K562 (cell line): ENCODE measurements at regions not wholly inside any gene's neighbourhood (a gene's known extent, or its start where the extent isn't known, plus 50 kb on each side); places are given as distances from the start of the nearest gene placed in this dataset.

Source experiments
- ATAC-seq: fragments of 200-7000 bp; cut with Tn5 transposase; 3 replicates; pipeline ENCODE4 v1.9.1; 2020; ENCODE audit warnings: moderate library complexity
- BruUV-seq: library from RNA; stranded (reverse); fragments of 400-500 nt; replicated peaks from 2 replicates; lab custom pipeline; 2021; lab: Mats Ljungman, UMichigan
- CTCF ChIA-PET: fragments of 300-600 bp; formaldehyde crosslinking; extraction: SDS; loops from one replicate; lab custom pipeline; 2021; ENCODE audit warnings: low intra/inter-chr PET ratio; lab: Yijun Ruan, JAX
- POLR2A ChIA-PET: fragments of 300-600, 350-650 bp; sonication (Branson Sonifier 250); formaldehyde crosslinking; extraction: SDS; loops from one replicate; lab custom pipeline; 2021; ENCODE audit warnings: antibody characterized with exemption, inconsistent platforms; lab: Yijun Ruan, JAX
- DNase-seq, 4 experiments: peaks; one replicate each; pipeline versions ENCODE4 v3.0.0 to v3.0.0-alpha.2; 2011 to 2018; ENCODE audit warnings: low spot score in 3 of 4, mixed read lengths in 3 of 4; ENCODE audit errors: extremely low read depth in 1 of 4
- FAIRE-seq: peaks from 2 replicates; lab custom pipeline; 2011; peaks lifted over from hg19 to GRCh38; lab: Jason Lieb, UNC
- H2AFZ ChIP-seq: 2 replicates; pipeline ENCODE4 v1.6.0; 2011; ENCODE audit warnings: low read depth, low read length, control low read depth, inconsistent platforms
- H3K27ac ChIP-seq: fragments of 200-600 bp; 3 replicates; pipeline ENCODE4 v1.8.0; 2011; ENCODE audit warnings: low read depth, mild to moderate bottlenecking, control low read depth, inconsistent platforms, low read length, moderate library complexity, mixed read lengths; ENCODE audit errors: extremely low read depth
- H3K27me3 ChIP-seq, 2 experiments: fragments of 300-600 bp in 1 of 2; 2 replicates in 1 of 2; 3 replicates in 1 of 2; pipeline versions ENCODE4 v1.6.0 to v1.8.0; 2011; ENCODE audit warnings: inconsistent platforms in 2 of 2, low read length in 2 of 2, mild to moderate bottlenecking in 1 of 2, mixed read lengths in 1 of 2, moderate library complexity in 1 of 2; ENCODE audit not compliant: control insufficient read depth in 2 of 2, insufficient read depth in 2 of 2
- H3K36me3 ChIP-seq: fragments of 300-600 bp; 3 replicates; pipeline ENCODE4 v1.8.0; 2011; ENCODE audit warnings: mild to moderate bottlenecking, low read length, inconsistent platforms; ENCODE audit not compliant: control insufficient read depth, insufficient read depth
- H3K4me1 ChIP-seq, 2 experiments: fragments of 200-600 bp in 1 of 2; replicated peaks in 1 of 2; 2 replicates in 1 of 2; 3 replicates in 1 of 2; pipeline versions ENCODE4 v1.5.1 to v1.8.0; 2011; ENCODE audit warnings: inconsistent platforms in 2 of 2, low read length in 2 of 2, mild to moderate bottlenecking in 1 of 2, mixed read lengths in 1 of 2, moderate library complexity in 1 of 2; ENCODE audit not compliant: control insufficient read depth in 2 of 2, insufficient read depth in 2 of 2
- H3K4me2 ChIP-seq: 2 replicates; pipeline ENCODE4 v1.6.1; 2011; ENCODE audit warnings: low read length, control low read depth, inconsistent platforms, mixed read lengths; ENCODE audit not compliant: insufficient read depth
- H3K4me3 ChIP-seq: fragments of 200-600 bp; sonication (generic), shearing (Covaris generic); 2 replicates; pipeline ENCODE4 v1.5.1; 2016; ENCODE audit warnings: control low read depth, inconsistent platforms
- H3K79me2 ChIP-seq: fragments of 200-600 bp; 3 replicates; pipeline ENCODE4 v1.8.0; 2011; ENCODE audit warnings: low read length, inconsistent platforms; ENCODE audit not compliant: control insufficient read depth, insufficient read depth
- H3K9ac ChIP-seq, 2 experiments: 2 replicates each; pipeline versions ENCODE4 v1.6.0 to v1.6.1; 2011; ENCODE audit warnings: low read depth in 2 of 2, low read length in 2 of 2, control low read depth in 1 of 2, inconsistent platforms in 1 of 2, mild to moderate bottlenecking in 1 of 2, mixed read lengths in 1 of 2; ENCODE audit not compliant: insufficient read depth in 1 of 2
- H3K9me1 ChIP-seq: one replicate; pipeline ENCODE4 v1.6.0; 2011; ENCODE audit warnings: inconsistent platforms, mild to moderate bottlenecking, low read length, moderate library complexity; ENCODE audit not compliant: control insufficient read depth, insufficient read depth
- H3K9me3 ChIP-seq: replicated peaks from 2 replicates; pipeline ENCODE4 v1.5.1; 2011; ENCODE audit warnings: low read depth, low read length, inconsistent platforms; ENCODE audit not compliant: control insufficient read depth, insufficient read depth
- H4K20me1 ChIP-seq: replicated peaks from 2 replicates; pipeline ENCODE4 v1.6.1; 2011; ENCODE audit warnings: low read length, inconsistent platforms, mixed read lengths; ENCODE audit not compliant: control insufficient read depth, insufficient read depth
- ARNT ChIP-seq, 2 experiments: fragments of 450-650 bp; IDR thresholded peaks; 2 replicates each; pipeline ENCODE4 v1.6.1; 2016; ENCODE audit warnings: mild to moderate bottlenecking in 1 of 2
- FOXM1 ChIP-seq, 2 experiments: fragments of 450-650 bp in 1 of 2; sonication (generic) in 1 of 2; formaldehyde crosslinking in 1 of 2; IDR thresholded peaks; 2 replicates each; pipeline versions ENCODE4 v1.6.1 to v1.9.0; 2017 to 2022; ENCODE audit warnings: low read depth in 2 of 2, mild to moderate bottlenecking in 2 of 2, missing genetic modification reagents in 1 of 2, moderate library complexity in 1 of 2
- MAFK ChIP-seq: IDR thresholded peaks from 2 replicates; pipeline ENCODE4 v1.6.1; 2011; ENCODE audit warnings: low read length, improper control_type of control experiment
- MCM5 ChIP-seq: fragments of 450-650 bp; IDR thresholded peaks from 2 replicates; pipeline ENCODE4 v1.6.1; 2016; ENCODE audit warnings: low read depth
- NR1H2 ChIP-seq: sonication (generic); formaldehyde crosslinking; IDR thresholded peaks from 2 replicates; pipeline ENCODE4 v1.4.0; 2020; ENCODE audit warnings: mild to moderate bottlenecking, missing genetic modification reagents
- NR4A1 ChIP-seq, 2 experiments: fragments of 250-450 bp in 1 of 2; fragments of 450-650 bp in 1 of 2; sonication (Bioruptor Pico) in 1 of 2; IDR thresholded peaks; 2 replicates each; pipeline versions ENCODE4 v1.4.0 to v1.6.1; 2016 to 2020; ENCODE audit warnings: mild to moderate bottlenecking in 2 of 2, missing compliant biosample characterization in 1 of 2, missing genetic modification characterization in 1 of 2, moderate library complexity in 1 of 2
- TAL1 ChIP-seq: fragments of 450-650 bp; IDR thresholded peaks from 2 replicates; pipeline ENCODE4 v1.6.1; 2016; ENCODE audit warnings: mild to moderate bottlenecking
- TFE3 ChIP-seq: fragments of 450-650 bp; formaldehyde crosslinking; IDR thresholded peaks from 2 replicates; pipeline ENCODE4 v1.4.0; 2020; ENCODE audit warnings: mild to moderate bottlenecking, mixed read lengths
- ZBTB1 ChIP-seq: sonication (generic); formaldehyde crosslinking; IDR thresholded peaks from 2 replicates; pipeline ENCODE4 v1.8.1; 2023; ENCODE audit warnings: missing genetic modification reagents, low read depth, mild to moderate bottlenecking, borderline replicate concordance
- ZFP30 ChIP-seq: fragments of 250-450 bp; sonication (Bioruptor Pico); IDR thresholded peaks from 2 replicates; pipeline ENCODE4 v1.8.0; 2022; ENCODE audit warnings: moderate library complexity, mild to moderate bottlenecking, inconsistent platforms, borderline replicate concordance
- ZNF740 ChIP-seq, 3 experiments: fragments of 200-800 bp in 1 of 3; sonication (Bioruptor generic) in 1 of 3; sonication (generic) in 1 of 3; formaldehyde crosslinking in 1 of 3; IDR thresholded peaks; 2 replicates each; pipeline versions ENCODE4 v1.6.1 to v1.8.0; 2016 to 2022; ENCODE audit warnings: mild to moderate bottlenecking in 2 of 3, missing compliant biosample characterization in 2 of 3, missing genetic modification characterization in 2 of 3, missing genetic modification reagents in 1 of 3
- WGBS: fragments of 100-300 bp; shearing (Covaris generic); methylation state at CpG from one replicate; pipeline ENCODE4 v1.1.6; 2016; ENCODE audit warnings: low coverage, mixed read lengths; ENCODE audit not compliant: insufficient coverage; ENCODE audit errors: missing lambda C conversion rate; 5-methylcytosine and 5-hydroxymethylcytosine counted together
- in situ Hi-C: fragments of 300-500 bp; cut with MboI; formaldehyde crosslinking; loops from 4 replicates; pipeline ENCODE4 v1.15.0; 2018; ENCODE audit warnings: inconsistent platforms, mixed read lengths
- intact Hi-C: fragments of 100-400 bp; cut with micrococcal nuclease; formaldehyde crosslinking; loops from 2 replicates; pipeline ENCODE4 v1.14.2; 2022

- Histone ChIP-seq H3K36me3 (no peaks in the 10 kb centered on the region), H3K27me3 (no peaks in the 10 kb centered on the region), H3K9me1 (no peaks in the 10 kb centered on the region), H3K4me3 (no peak overlapping the region), H3K79me2 (no peaks in the 10 kb centered on the region), H3K4me1 (no peaks in the 10 kb centered on the region), H4K20me1 (no peaks in the 10 kb centered on the region), H3K27ac (no peak overlapping the region), H3K9ac (no peak overlapping the region), H3K9me3 (no peaks in the 10 kb centered on the region; the same call in 1 of the 2 replicates), H3K4me2 (no peak overlapping the region), H2AFZ (no peak overlapping the region)
- intact Hi-C loops, result no loop called here
- CTCF ChIA-PET, result no interaction called here
- ATAC-seq (no peak), FAIRE-seq (no peak), DNase-seq (no peak)
- in situ Hi-C loops, result no loop called here
- BruUV-seq, result no TSS peak
- POLR2A ChIA-PET, result no interaction called here
- 0% methylated on average over 2 of the region's 2 CpGs for WGBS
- TF ChIP-seq ARNT (IDR thresholded peaks at IDR 0.05) (no peak), TAL1 (no peak), ZNF740 (CRISPR knock-in tag; IDR thresholded peaks at IDR 0.05) (no peak), ZNF740 (tag; IDR thresholded peaks at IDR 0.05) (no peak)
Measured at GRCh38 chr18:34084635-34085034, 140.1 kb downstream of the NOL4 start.

GRCh38 chr18:34083910-34084535 lies 140.7 kb downstream of the NOL4 start:
- ATAC-seq (no peak), DNase-seq (no peak), FAIRE-seq (no peak)
- intact Hi-C loops (no loop called here), in situ Hi-C loops (no loop called here)
- no peaks in the 10 kb centered on the region for H3K4me1 ChIP-seq
- CTCF ChIA-PET, result no interaction called here
- BruUV-seq, result no TSS peak
- no peak overlapping the region for H2AFZ ChIP-seq
- no peaks in the 10 kb centered on the region for H3K9me3 ChIP-seq
- no peak overlapping the region for H3K27ac ChIP-seq
- H3K9ac ChIP-seq, result no peak overlapping the region
- H3K4me2 ChIP-seq, result no peak overlapping the region
- no peaks in the 10 kb centered on the region for H3K27me3 ChIP-seq
- no peaks in the 10 kb centered on the region for H3K36me3 ChIP-seq
- H3K4me3 ChIP-seq, result no peak overlapping the region
- WGBS, result 1% methylated on average over 9 of the region's 9 CpGs
- H3K79me2 ChIP-seq, result no peaks in the 10 kb centered on the region
- H3K9me1 ChIP-seq, result no peaks in the 10 kb centered on the region
- POLR2A ChIA-PET, result no interaction called here
- H4K20me1 ChIP-seq, result no peaks in the 10 kb centered on the region
- TF ChIP-seq FOXM1 (IDR thresholded peaks at IDR 0.05; ENCODE audit: low read depth), result no peak
- TF ChIP-seq FOXM1 (CRISPR knock-in tag; IDR thresholded peaks at IDR 0.05; ENCODE audit: low read depth), result no peak
- no peak for TF ChIP-seq NR1H2 (CRISPR knock-in tag)
- no peak for TF ChIP-seq MAFK
- no peak for TF ChIP-seq NR4A1 (CRISPR knock-in tag; IDR thresholded peaks at IDR 0.05)
- TF ChIP-seq NR4A1 (tag; IDR thresholded peaks at IDR 0.05), result no peak
- TF ChIP-seq ZFP30 (CRISPR knock-in tag), result no peak
- no peak for TF ChIP-seq ZBTB1 (CRISPR knock-in tag)
- no peak for TF ChIP-seq TFE3 (CRISPR knock-in tag)
- TF ChIP-seq MCM5, result no peak
